Caco-2 (cell line): ENCODE measurements at regions not wholly inside any gene's neighbourhood (a gene's known extent, or its start where the extent isn't known, plus 50 kb on each side); places are given as distances from the start of the nearest gene placed in this dataset.

ENCODE experiments used
- BruUV-seq: library from RNA; stranded (reverse); fragments of 400-500 nt; replicated peaks from 2 replicates; lab custom pipeline; 2021; lab: Mats Ljungman, UMichigan
- CTCF ChIA-PET: fragments of 300-600 bp; sonication (Branson Sonifier 250); formaldehyde crosslinking; loops from one replicate; lab custom pipeline; 2022; ENCODE audit warnings: antibody characterized with exemption; lab: Charles Lee
- POLR2A ChIA-PET: fragments of 300-600 bp; sonication (Branson Sonifier 250); formaldehyde crosslinking; loops from one replicate; lab custom pipeline; 2022; ENCODE audit warnings: antibody characterized with exemption; lab: Charles Lee
- DNase-seq, 2 experiments: peaks; one replicate each; pipeline versions ENCODE4 v3.0.0 to v3.0.0-alpha.2; 2020 to 2022
- H3K27me3 ChIP-seq: replicated peaks from 2 replicates; pipeline ENCODE4 v1.6.0; 2011; ENCODE audit warnings: low read length; ENCODE audit not compliant: control insufficient read depth, insufficient read depth
- H3K36me3 ChIP-seq: 2 replicates; pipeline ENCODE4 v1.5.1; 2011; ENCODE audit warnings: low read length; ENCODE audit not compliant: control insufficient read depth, insufficient read depth
- H3K4me1 ChIP-seq: fragments of 250-450 bp; sonication (Bioruptor Pico); 2 replicates; pipeline ENCODE4 v1.5.1; 2020; ENCODE audit warnings: mild to moderate bottlenecking
- H3K4me3 ChIP-seq: 2 replicates; pipeline ENCODE4 v1.5.1; 2011; ENCODE audit warnings: low read depth, mild to moderate bottlenecking, control low read depth, low read length
- H3K9me3 ChIP-seq: fragments of 250-450 bp; sonication (Bioruptor Pico); 2 replicates; pipeline ENCODE4 v1.5.1; 2020; ENCODE audit warnings: mild to moderate bottlenecking, moderate library complexity
- H3K27ac Mint-ChIP-seq: one replicate; pipeline ENCODE4 v1.8.0; 2022; ENCODE audit warnings: mixed read lengths; ENCODE audit not compliant: unreplicated experiment
- H3K27me3 Mint-ChIP-seq: one replicate; pipeline ENCODE4 v1.8.0; 2022; ENCODE audit warnings: mixed read lengths; ENCODE audit not compliant: insufficient read depth, unreplicated experiment
- H3K36me3 Mint-ChIP-seq: one replicate; pipeline ENCODE4 v1.8.0; 2022; ENCODE audit warnings: mild to moderate bottlenecking, mixed read lengths; ENCODE audit not compliant: insufficient read depth, unreplicated experiment
- H3K4me1 Mint-ChIP-seq: one replicate; pipeline ENCODE4 v1.8.0; 2022; ENCODE audit warnings: low read depth, mixed read lengths; ENCODE audit not compliant: unreplicated experiment
- H3K4me3 Mint-ChIP-seq: one replicate; pipeline ENCODE4 v1.8.0; 2022; ENCODE audit warnings: mild to moderate bottlenecking, moderate library complexity, mixed read lengths; ENCODE audit not compliant: unreplicated experiment
- H3K9me3 Mint-ChIP-seq: one replicate; pipeline ENCODE4 v1.8.0; 2022; ENCODE audit warnings: mixed read lengths; ENCODE audit not compliant: unreplicated experiment
- intact Hi-C: fragments of 100-400 bp; cut with micrococcal nuclease; formaldehyde crosslinking; loops from one replicate; pipeline ENCODE4 v1.10.0; 2022; ENCODE audit not compliant: unreplicated experiment
- TF ChIP-seq, protein P1 (sequence below), 2 experiments: fragments of 200-600 bp in 1 of 2; IDR thresholded peaks; 1 replicate in 1 of 2; 2 replicates in 1 of 2; pipeline versions ENCODE4 v1.5.1 to v1.8.0; 2011 to 2022; ENCODE audit warnings: antibody characterized with exemption in 1 of 2, control low read depth in 1 of 2, inconsistent platforms in 1 of 2, low read depth in 1 of 2, low read length in 1 of 2, mild to moderate bottlenecking in 1 of 2, moderate library complexity in 1 of 2; ENCODE audit not compliant: insufficient read depth in 1 of 2, severe bottlenecking in 1 of 2, unreplicated experiment in 1 of 2

DNA sequence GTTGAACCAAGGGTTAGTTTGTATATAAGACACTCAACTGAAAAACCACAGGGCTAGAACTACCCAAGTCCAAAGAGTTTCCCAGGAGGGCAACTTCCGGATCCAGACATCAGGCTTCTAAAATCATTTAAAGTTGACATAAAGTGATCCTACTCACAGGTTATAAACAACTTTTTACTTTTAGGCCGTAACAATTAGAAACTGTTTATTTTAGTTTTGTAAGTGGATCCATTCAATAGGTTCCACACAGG lies 454.6 kb downstream of the MEIS1 start:
- BruUV-seq: no TSS peak
- no peaks in the 10 kb centered on the region for H3K36me3 Mint-ChIP-seq
- no peaks in the 10 kb centered on the region for H3K27me3 ChIP-seq
- H3K4me3 Mint-ChIP-seq: no peak overlapping the region
- H3K4me1 ChIP-seq: peaks cover 11% of the 10 kb centered on the region; the same call in 1 of the 2 replicates
- H3K9me3 ChIP-seq: no peaks in the 10 kb centered on the region
- peaks cover 11% of the 10 kb centered on the region for H3K4me1 Mint-ChIP-seq
- ChIA-PET CTCF (no interaction called here), POLR2A (no interaction called here)
- H3K9me3 Mint-ChIP-seq: no peaks in the 10 kb centered on the region
- TF ChIP-seq, protein P1, sequence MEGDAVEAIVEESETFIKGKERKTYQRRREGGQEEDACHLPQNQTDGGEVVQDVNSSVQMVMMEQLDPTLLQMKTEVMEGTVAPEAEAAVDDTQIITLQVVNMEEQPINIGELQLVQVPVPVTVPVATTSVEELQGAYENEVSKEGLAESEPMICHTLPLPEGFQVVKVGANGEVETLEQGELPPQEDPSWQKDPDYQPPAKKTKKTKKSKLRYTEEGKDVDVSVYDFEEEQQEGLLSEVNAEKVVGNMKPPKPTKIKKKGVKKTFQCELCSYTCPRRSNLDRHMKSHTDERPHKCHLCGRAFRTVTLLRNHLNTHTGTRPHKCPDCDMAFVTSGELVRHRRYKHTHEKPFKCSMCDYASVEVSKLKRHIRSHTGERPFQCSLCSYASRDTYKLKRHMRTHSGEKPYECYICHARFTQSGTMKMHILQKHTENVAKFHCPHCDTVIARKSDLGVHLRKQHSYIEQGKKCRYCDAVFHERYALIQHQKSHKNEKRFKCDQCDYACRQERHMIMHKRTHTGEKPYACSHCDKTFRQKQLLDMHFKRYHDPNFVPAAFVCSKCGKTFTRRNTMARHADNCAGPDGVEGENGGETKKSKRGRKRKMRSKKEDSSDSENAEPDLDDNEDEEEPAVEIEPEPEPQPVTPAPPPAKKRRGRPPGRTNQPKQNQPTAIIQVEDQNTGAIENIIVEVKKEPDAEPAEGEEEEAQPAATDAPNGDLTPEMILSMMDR (IDR thresholded peaks at IDR 0.05; ENCODE audit: insufficient read depth in 1 of 2, low read depth in 1 of 2, low read length in 1 of 2, severe bottlenecking in 1 of 2, unreplicated experiment in 1 of 2): no peak
- intact Hi-C loops: no loop called here
- H3K27ac Mint-ChIP-seq: no peak overlapping the region
- no peak for DNase-seq
- no peaks in the 10 kb centered on the region for H3K27me3 Mint-ChIP-seq
- no peak overlapping the region for H3K4me3 ChIP-seq
- no peaks in the 10 kb centered on the region for H3K36me3 ChIP-seq

GRCh38 chr2:66890166-66890742 lies 455.3 kb downstream of the MEIS1 start:
- Mint-ChIP-seq H3K4me3 (no peak overlapping the region), H3K36me3 (no peaks in the 10 kb centered on the region), H3K27me3 (no peaks in the 10 kb centered on the region), H3K4me1 (peaks cover 11% of the 10 kb centered on the region), H3K27ac (no peak overlapping the region), H3K9me3 (no peaks in the 10 kb centered on the region)
- Histone ChIP-seq H3K4me1 (peaks cover 11% of the 10 kb centered on the region; the same call in 1 of the 2 replicates), H3K4me3 (no peak overlapping the region), H3K27me3 (no peaks in the 10 kb centered on the region), H3K36me3 (no peaks in the 10 kb centered on the region), H3K9me3 (no peaks in the 10 kb centered on the region)
- TF ChIP-seq, protein P1 (IDR thresholded peaks at IDR 0.05; ENCODE audit: insufficient read depth in 1 of 2, low read depth in 1 of 2, low read length in 1 of 2, severe bottlenecking in 1 of 2, unreplicated experiment in 1 of 2): no peak
- ChIA-PET CTCF (no interaction called here), POLR2A (no interaction called here)
- intact Hi-C loops: no loop called here
- BruUV-seq: no TSS peak
- DNase-seq: no peak

GRCh38 chr2:66895206-66895605 lies 460.3 kb downstream of the MEIS1 start:
- Mint-ChIP-seq H3K4me3 (no peak overlapping the region), H3K9me3 (no peaks in the 10 kb centered on the region), H3K27me3 (no peaks in the 10 kb centered on the region), H3K36me3 (no peaks in the 10 kb centered on the region), H3K27ac (no peak overlapping the region), H3K4me1 (peaks cover 6% of the 10 kb centered on the region)
- no peaks in the 10 kb centered on the region for H3K9me3 ChIP-seq
- ChIA-PET POLR2A (no interaction called here), CTCF (no interaction called here)
- TF ChIP-seq, protein P1 (IDR thresholded peaks at IDR 0.05; ENCODE audit: insufficient read depth in 1 of 2, low read depth in 1 of 2, low read length in 1 of 2, severe bottlenecking in 1 of 2, unreplicated experiment in 1 of 2): no peak
- H3K27me3 ChIP-seq: no peaks in the 10 kb centered on the region
- H3K36me3 ChIP-seq: no peaks in the 10 kb centered on the region
- peaks cover 8% of the 10 kb centered on the region; the same call in 1 of the 2 replicates for H3K4me1 ChIP-seq
- intact Hi-C loops: no loop called here
- no peak for DNase-seq
- no TSS peak for BruUV-seq
- H3K4me3 ChIP-seq: no peak overlapping the region
